H1 (cell line): ENCODE measurements at regions not wholly inside any gene's neighbourhood (a gene's known extent, or its start where the extent isn't known, plus 50 kb on each side); places are given as distances from the start of the nearest gene placed in this dataset.

ENCODE experiments used
- CTCF ChIA-PET: fragments of 300-600 bp; sonication (Branson Sonifier 250); formaldehyde crosslinking; loops from one replicate; lab custom pipeline; 2021; ENCODE audit not compliant: partially characterized antibody; lab: Charles Lee
- POLR2A ChIA-PET: fragments of 300-600 bp; sonication (Branson Sonifier 250); formaldehyde crosslinking; loops from one replicate; lab custom pipeline; 2021; ENCODE audit warnings: inconsistent platforms; ENCODE audit not compliant: partially characterized antibody; lab: Charles Lee
- DNase-seq, 2 experiments: peaks; one replicate each; pipeline versions ENCODE4 v3.0.0 to v3.0.0-alpha.2; 2010 to 2022; ENCODE audit warnings: low spot score in 2 of 2, low read depth in 1 of 2, mixed read lengths in 1 of 2
- FAIRE-seq: peaks from 2 replicates; lab custom pipeline; 2011; peaks lifted over from hg19 to GRCh38; lab: Jason Lieb, UNC
- H2AFZ ChIP-seq: 2 replicates; pipeline ENCODE4 v1.8.1; 2012; ENCODE audit warnings: low read length, inconsistent platforms
- H2AK5ac ChIP-seq: 2 replicates; pipeline ENCODE4 v1.6.1; 2013; ENCODE audit warnings: low read depth, low read length
- H2BK120ac ChIP-seq: replicated peaks from 2 replicates; pipeline ENCODE3; 2013; ENCODE audit warnings: low read depth, low read length, inconsistent platforms
- H2BK12ac ChIP-seq: 2 replicates; pipeline ENCODE4 v1.6.1; 2013; ENCODE audit warnings: low read depth, low read length
- H2BK15ac ChIP-seq: 2 replicates; pipeline ENCODE4 v1.6.1; 2013; ENCODE audit warnings: low read length
- H2BK20ac ChIP-seq: 2 replicates; pipeline ENCODE4 v1.6.1; 2013; ENCODE audit warnings: low read length
- H2BK5ac ChIP-seq: 2 replicates; pipeline ENCODE4 v1.6.1; 2013; ENCODE audit warnings: low read depth, low read length
- H3K14ac ChIP-seq: 2 replicates; pipeline ENCODE4 v1.6.1; 2013; ENCODE audit warnings: inconsistent platforms; ENCODE audit not compliant: insufficient read length
- H3K18ac ChIP-seq: 2 replicates; pipeline ENCODE4 v1.6.1; 2013; ENCODE audit warnings: low read length; ENCODE audit errors: extremely low read depth
- H3K23ac ChIP-seq: 2 replicates; pipeline ENCODE4 v1.6.1; 2013; ENCODE audit warnings: inconsistent platforms; ENCODE audit not compliant: insufficient read length
- H3K23me2 ChIP-seq: 2 replicates; pipeline ENCODE4 v1.6.1; 2013; ENCODE audit warnings: low read depth, low read length
- H3K27ac ChIP-seq: 2 replicates; pipeline ENCODE4 v1.6.1; 2011; ENCODE audit warnings: low read depth, low read length, inconsistent platforms
- H3K27me3 ChIP-seq, 4 experiments: replicated peaks in 1 of 4; 1 replicate in 1 of 4; 2 replicates in 3 of 4; pipeline versions ENCODE4 v1.6.1 to v1.8.1; 2011 to 2013; ENCODE audit warnings: low read length in 3 of 4, mild to moderate bottlenecking in 3 of 4, inconsistent platforms in 2 of 4, mixed read lengths in 2 of 4, moderate library complexity in 1 of 4; ENCODE audit not compliant: control insufficient read depth in 3 of 4, insufficient read depth in 3 of 4; ENCODE audit errors: extremely low read depth in 1 of 4
- H3K36me3 ChIP-seq, 4 experiments: 2 replicates each; pipeline versions ENCODE4 v1.6.1 to v1.8.1; 2011 to 2013; ENCODE audit warnings: mild to moderate bottlenecking in 4 of 4, low read length in 3 of 4, moderate library complexity in 2 of 4, control low read depth in 1 of 4, inconsistent platforms in 1 of 4; ENCODE audit not compliant: insufficient read depth in 4 of 4, control insufficient read depth in 2 of 4
- H3K4ac ChIP-seq: replicated peaks from 2 replicates; pipeline ENCODE3; 2013; ENCODE audit warnings: low read length, low read depth, mixed read lengths, inconsistent platforms; ENCODE audit not compliant: insufficient read length
- H3K4me1 ChIP-seq, 4 experiments: replicated peaks in 1 of 4; 1 replicate in 1 of 4; 2 replicates in 3 of 4; pipeline versions ENCODE4 v1.6.1 to v1.8.1; 2011 to 2013; ENCODE audit warnings: low read length in 3 of 4, inconsistent platforms in 2 of 4, mixed read lengths in 1 of 4; ENCODE audit not compliant: insufficient read depth in 4 of 4, control insufficient read depth in 3 of 4
- H3K4me2 ChIP-seq, 2 experiments: 2 replicates each; pipeline versions ENCODE4 v1.6.1 to v1.8.1; 2011 to 2013; ENCODE audit warnings: low read depth in 2 of 2, low read length in 2 of 2, control low read depth in 1 of 2, inconsistent platforms in 1 of 2, mild to moderate bottlenecking in 1 of 2; ENCODE audit not compliant: insufficient read depth in 1 of 2
- H3K4me3 ChIP-seq, 4 experiments: fragments of 200-600, 300-600 bp in 1 of 4; sonication (generic), shearing (Covaris generic), sonication (Bioruptor Twin) in 1 of 4; 2 replicates each; pipeline versions ENCODE4 v1.5.1 to v1.8.1; 2011 to 2016; ENCODE audit warnings: low read length in 4 of 4, low read depth in 3 of 4, control low read depth in 2 of 4, inconsistent platforms in 2 of 4, mild to moderate bottlenecking in 2 of 4, mixed read lengths in 1 of 4, moderate library complexity in 1 of 4; ENCODE audit not compliant: insufficient read depth in 2 of 4; ENCODE audit errors: extremely low read depth in 1 of 4
- H3K56ac ChIP-seq: replicated peaks from 2 replicates; pipeline ENCODE3; 2013; ENCODE audit warnings: low read depth, mild to moderate bottlenecking, mixed read lengths, low read length, inconsistent platforms; ENCODE audit not compliant: insufficient read length
- H3K79me1 ChIP-seq: 2 replicates; pipeline ENCODE4 v1.6.1; 2013; ENCODE audit warnings: low read depth, low read length, control low read depth
- H3K79me2 ChIP-seq, 2 experiments: 2 replicates each; pipeline versions ENCODE4 v1.6.1 to v1.8.1; 2012 to 2013; ENCODE audit warnings: low read length in 2 of 2, mild to moderate bottlenecking in 2 of 2, inconsistent platforms in 1 of 2; ENCODE audit not compliant: insufficient read depth in 2 of 2, control insufficient read depth in 1 of 2
- H3K9ac ChIP-seq, 4 experiments: replicated peaks in 1 of 4; 1 replicate in 1 of 4; 2 replicates in 3 of 4; pipeline versions ENCODE4 v1.6.1 to v1.8.1; 2011 to 2013; ENCODE audit warnings: low read depth in 3 of 4, low read length in 3 of 4, control low read depth in 2 of 4, mild to moderate bottlenecking in 2 of 4, moderate library complexity in 2 of 4, inconsistent platforms in 1 of 4; ENCODE audit errors: extremely low read depth in 1 of 4
- H3K9me3 ChIP-seq, 2 experiments: 2 replicates each; pipeline versions ENCODE4 v1.6.1 to v1.8.1; 2012 to 2013; ENCODE audit warnings: mild to moderate bottlenecking in 2 of 2, moderate library complexity in 2 of 2, control low read depth in 1 of 2, inconsistent platforms in 1 of 2, low read depth in 1 of 2, low read length in 1 of 2, mixed read lengths in 1 of 2; ENCODE audit not compliant: insufficient read depth in 2 of 2
- H4K20me1 ChIP-seq, 2 experiments: replicated peaks in 1 of 2; 2 replicates each; pipeline versions ENCODE3 to v1.8.1; 2011 to 2013; ENCODE audit warnings: inconsistent platforms in 2 of 2, low read length in 2 of 2, mild to moderate bottlenecking in 1 of 2; ENCODE audit not compliant: insufficient read depth in 2 of 2, control insufficient read depth in 1 of 2
- H4K5ac ChIP-seq: 2 replicates; pipeline ENCODE4 v1.6.1; 2013; ENCODE audit warnings: low read length, low read depth, mixed read lengths, inconsistent platforms; ENCODE audit not compliant: insufficient read length
- H4K8ac ChIP-seq: 2 replicates; pipeline ENCODE4 v1.8.0; 2013; ENCODE audit warnings: mild to moderate bottlenecking, moderate library complexity, low read length, inconsistent platforms; ENCODE audit not compliant: insufficient read depth; ENCODE audit errors: extremely low read depth
- H4K91ac ChIP-seq: replicated peaks from 2 replicates; pipeline ENCODE3; 2013; ENCODE audit warnings: low read length, mixed read lengths, inconsistent platforms; ENCODE audit not compliant: insufficient read length
- ASH2L ChIP-seq: fragments of 200-600, 300-600 bp; sonication (generic); IDR thresholded peaks from one replicate; pipeline ENCODE4 v1.7.1; 2017; ENCODE audit warnings: low read length
- HDAC6 ChIP-seq: IDR thresholded peaks from one replicate; pipeline ENCODE4 v1.7.1; 2012; ENCODE audit warnings: low read depth, mild to moderate bottlenecking, inconsistent platforms, low read length, moderate library complexity
- MAFK ChIP-seq: IDR thresholded peaks from 2 replicates; pipeline ENCODE4 v1.6.1; 2012; ENCODE audit warnings: low read depth, mild to moderate bottlenecking, improper control_type of control experiment, low read length
- NRF1 ChIP-seq: IDR thresholded peaks from 2 replicates; pipeline ENCODE4 v1.6.1; 2011; ENCODE audit warnings: mild to moderate bottlenecking, low read depth, low read length, improper control_type of control experiment
- POU5F1 ChIP-seq: IDR thresholded peaks from 2 replicates; pipeline ENCODE4 v1.6.1; 2011; ENCODE audit warnings: low read depth, mild to moderate bottlenecking, low read length, moderate library complexity
- RAD21 ChIP-seq, 2 experiments: IDR thresholded peaks in 1 of 2; conservative IDR thresholded peaks in 1 of 2; 2 replicates each; pipeline ENCODE4 v1.6.1; 2011; ENCODE audit warnings: low read depth in 2 of 2, low read length in 2 of 2, improper control_type of control experiment in 1 of 2, inconsistent platforms in 1 of 2, mild to moderate bottlenecking in 1 of 2, moderate library complexity in 1 of 2
- SRF ChIP-seq: IDR thresholded peaks from 2 replicates; pipeline ENCODE4 v1.6.1; 2011; ENCODE audit warnings: mild to moderate bottlenecking, low read depth, low read length, moderate library complexity
- TAF1 ChIP-seq: IDR thresholded peaks from 2 replicates; pipeline ENCODE4 v1.6.1; 2011; ENCODE audit warnings: mild to moderate bottlenecking, low read depth, low read length
- WGBS, 2 experiments: shearing (Covaris generic) in 1 of 2; methylation state at CpG; one replicate each; pipeline versions ENCODE4 v1.1.6 to v1.1.7; 2013 to 2015; ENCODE audit warnings: low lambda C conversion rate in 2 of 2, mixed read lengths in 2 of 2, inconsistent platforms in 1 of 2, low coverage in 1 of 2, missing lambda C conversion rate in 1 of 2; ENCODE audit not compliant: insufficient replicate concordance in 2 of 2, insufficient coverage in 1 of 2, insufficient read length in 1 of 2; ENCODE audit errors: extremely low coverage in 1 of 2, missing lambda C conversion rate in 1 of 2; 5-methylcytosine and 5-hydroxymethylcytosine counted together
- TF ChIP-seq, protein P1 (sequence below): IDR thresholded peaks from 2 replicates; pipeline ENCODE4 v1.6.1; 2012; ENCODE audit warnings: low read length, inconsistent platforms

DNA sequence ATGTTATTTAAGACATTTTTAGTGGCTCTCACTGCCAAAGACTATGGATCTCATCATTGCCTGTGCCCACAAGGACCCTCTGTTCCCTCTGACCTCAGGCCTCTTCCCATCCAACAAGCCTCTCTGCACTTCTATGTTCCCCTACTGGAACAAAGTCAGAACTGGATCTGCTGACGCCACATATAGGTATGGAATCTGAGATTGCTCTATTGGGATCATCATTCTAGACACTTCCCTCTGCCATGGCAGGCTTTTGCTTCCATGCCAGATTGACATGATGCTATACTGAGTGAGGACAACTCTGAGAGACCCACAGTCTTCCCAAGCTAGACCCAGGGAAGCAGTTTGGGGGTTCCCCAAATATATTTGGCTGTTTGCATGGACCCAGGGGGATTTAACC lies 76.0 kb upstream of the ZNF648 start:
- DNase-seq, result no peak
- Histone ChIP-seq H4K5ac (no peak overlapping the region), H3K23me2 (no peaks in the 10 kb centered on the region)

More for the DNA sequence above, 76.0 kb upstream of the ZNF648 start:
- FAIRE-seq, result no peak
- no peak overlapping the region for H2BK5ac ChIP-seq
- no peak overlapping the region for H3K4me3 ChIP-seq
- peaks cover 0 to 10% (median 3%) of the 10 kb centered on the region in 4 experiments; a peak in 3 of 7 replicates for H3K4me1 ChIP-seq
- POLR2A ChIA-PET, result interaction anchor here (1.4 kb wide), 1 partner anchor 36 kb away, joined by 3 read pairs; no protein-coding TSS in a partner anchor
- H4K91ac ChIP-seq, result no peak overlapping the region
- 0 out of 2 replicates have a peak overlapping the region, but pooled peaks have one; percentile 19 for H2AK5ac ChIP-seq
- CTCF ChIA-PET, result interaction anchor here (0.8 to 0.9 kb wide), 2 partner anchors 10 to 51 kb away, joined by 3 read pairs; no protein-coding TSS in a partner anchor
- H3K18ac ChIP-seq, result no peak overlapping the region
- no peaks in the 10 kb centered on the region for H3K27me3 ChIP-seq
- no peak overlapping the region for H3K4ac ChIP-seq
- no peak overlapping the region for H3K27ac ChIP-seq
- H3K9me3 ChIP-seq, result peaks cover 11 to 14% of the 10 kb centered on the region in 2 experiments; a peak in 3 of 4 replicates
- 0 out of 2 replicates have a peak overlapping the region, but pooled peaks have one; percentile 23 for H2BK12ac ChIP-seq
- no peak overlapping the region for H2BK15ac ChIP-seq
- no peak overlapping the region for H2BK120ac ChIP-seq
- H4K8ac ChIP-seq, result no peak overlapping the region
- TF ChIP-seq, protein P1, sequence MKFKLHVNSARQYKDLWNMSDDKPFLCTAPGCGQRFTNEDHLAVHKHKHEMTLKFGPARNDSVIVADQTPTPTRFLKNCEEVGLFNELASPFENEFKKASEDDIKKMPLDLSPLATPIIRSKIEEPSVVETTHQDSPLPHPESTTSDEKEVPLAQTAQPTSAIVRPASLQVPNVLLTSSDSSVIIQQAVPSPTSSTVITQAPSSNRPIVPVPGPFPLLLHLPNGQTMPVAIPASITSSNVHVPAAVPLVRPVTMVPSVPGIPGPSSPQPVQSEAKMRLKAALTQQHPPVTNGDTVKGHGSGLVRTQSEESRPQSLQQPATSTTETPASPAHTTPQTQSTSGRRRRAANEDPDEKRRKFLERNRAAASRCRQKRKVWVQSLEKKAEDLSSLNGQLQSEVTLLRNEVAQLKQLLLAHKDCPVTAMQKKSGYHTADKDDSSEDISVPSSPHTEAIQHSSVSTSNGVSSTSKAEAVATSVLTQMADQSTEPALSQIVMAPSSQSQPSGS, result no peak
- TF ChIP-seq NRF1 (no peak), HDAC6 (no peak), TAF1 (no peak), MAFK (no peak), ASH2L (no peak), RAD21 (IDR thresholded peaks at IDR 0.05 in 1 of 2, conservative IDR thresholded peaks at IDR 0.05 in 1 of 2; ENCODE audit: low read depth in 2 of 2, low read length in 2 of 2) (no peak), SRF (no peak), POU5F1 (no peak)
- H3K23ac ChIP-seq, result no peak overlapping the region
- WGBS, 2 experiments, result 92% methylated on average over 1 of the region's 1 CpG; no CpG with 5 or more reads in 1 of the 2 experiments
- H3K36me3 ChIP-seq, result no peaks in the 10 kb centered on the region; a peak in 1 of 8 replicates
- H3K56ac ChIP-seq, result no peak overlapping the region
- no peak overlapping the region for H3K4me2 ChIP-seq
- H2BK20ac ChIP-seq, result peak overlapping the region; percentile 66
- no peaks in the 10 kb centered on the region for H3K79me2 ChIP-seq
- no peaks in the 10 kb centered on the region for H4K20me1 ChIP-seq
- no peak overlapping the region for H3K9ac ChIP-seq
- H2AFZ ChIP-seq, result 0 out of 2 replicates have a peak overlapping the region, but pooled peaks have one; percentile 84
- no peak overlapping the region for H3K14ac ChIP-seq
- no peaks in the 10 kb centered on the region for H3K79me1 ChIP-seq
